IgD-negative memory B cell (primary cell): ENCODE measurements at regions not wholly inside any gene's neighbourhood (a gene's known extent, or its start where the extent isn't known, plus 50 kb on each side); places are given as distances from the start of the nearest gene placed in this dataset.
A peak's percentile ranks its signal among the peaks of the same experiment; 100 is the strongest.

Source experiments
- H3K27ac Mint-ChIP-seq, 3 donors: one replicate each; pipeline ENCODE4 v1.8.0; 2020 to 2022; ENCODE audit warnings: mild to moderate bottlenecking in 3 of 3, mixed read lengths in 3 of 3, moderate library complexity in 1 of 3
- H3K27me3 Mint-ChIP-seq: one replicate; pipeline ENCODE4 v1.8.0; 2021; ENCODE audit warnings: mixed read lengths
- H3K36me3 Mint-ChIP-seq: one replicate; pipeline ENCODE4 v1.8.0; 2020; ENCODE audit warnings: mild to moderate bottlenecking, mixed read lengths
- H3K4me1 Mint-ChIP-seq, 3 donors: one replicate each; pipeline ENCODE4 v1.8.0; 2020 to 2022; ENCODE audit warnings: mixed read lengths in 3 of 3, mild to moderate bottlenecking in 1 of 3
- H3K4me3 Mint-ChIP-seq, 4 donors: one replicate each; pipeline ENCODE4 v1.8.0; 2020 to 2022; ENCODE audit warnings: mild to moderate bottlenecking in 4 of 4, mixed read lengths in 4 of 4, moderate library complexity in 3 of 4
- H3K9me3 Mint-ChIP-seq, 3 donors: one replicate each; pipeline ENCODE4 v1.8.0; 2020 to 2021; ENCODE audit warnings: mixed read lengths in 3 of 3, mild to moderate bottlenecking in 1 of 3

DNA sequence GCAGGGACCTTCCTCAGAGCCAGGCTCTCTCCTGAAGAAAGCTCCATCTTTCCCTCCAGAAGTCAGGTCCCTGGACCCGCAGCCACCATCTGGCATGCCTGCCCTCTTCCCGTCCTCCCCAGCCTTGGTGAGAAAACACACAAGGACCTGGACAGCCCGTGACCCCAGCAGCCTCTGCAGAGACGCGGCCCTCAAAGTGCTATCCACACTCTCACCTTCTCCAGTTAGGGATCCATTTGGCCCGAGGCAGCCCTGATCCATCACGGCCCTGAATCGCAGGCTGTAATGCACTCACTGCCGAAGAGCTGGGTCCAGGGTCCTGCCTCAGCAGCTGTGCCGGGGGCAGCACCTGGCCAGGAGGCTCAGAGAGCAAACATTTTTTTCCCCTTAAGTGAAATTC is 185.1 kb downstream of the OLFM1 start:
- no peaks in the 10 kb centered on the region for H3K9me3 Mint-ChIP-seq
- H3K4me1 Mint-ChIP-seq = peaks cover 0 to 1% (median 0%) of the 10 kb centered on the region in 3 donors
- no peak overlapping the region for H3K27ac Mint-ChIP-seq
- no peaks in the 10 kb centered on the region for H3K36me3 Mint-ChIP-seq
- no peak overlapping the region for H3K4me3 Mint-ChIP-seq
- H3K27me3 Mint-ChIP-seq = peaks cover 13% of the 10 kb centered on the region

- H3K36me3 Mint-ChIP-seq = no peaks in the 10 kb centered on the region
- H3K4me3 Mint-ChIP-seq = no peak overlapping the region
- no peaks in the 10 kb centered on the region for H3K9me3 Mint-ChIP-seq
- peaks cover 13% of the 10 kb centered on the region for H3K27me3 Mint-ChIP-seq
- no peak overlapping the region for H3K27ac Mint-ChIP-seq
- H3K4me1 Mint-ChIP-seq = peaks cover 0 to 1% (median 0%) of the 10 kb centered on the region in 3 donors
These were observed 185.5 kb downstream of the OLFM1 start for GRCh38 chr9:135273008-135273407.

- Mint-ChIP-seq H3K9me3 (no peaks in the 10 kb centered on the region), H3K36me3 (no peaks in the 10 kb centered on the region), H3K4me1 (no peaks in the 10 kb centered on the region), H3K27me3 (peaks cover 16% of the 10 kb centered on the region), H3K4me3 (no peak overlapping the region), H3K27ac (peak overlapping the region in 1 of 3 donors; percentile 39)
These were observed 187.7 kb downstream of the OLFM1 start for GRCh38 chr9:135275163-135275562.

DNA sequence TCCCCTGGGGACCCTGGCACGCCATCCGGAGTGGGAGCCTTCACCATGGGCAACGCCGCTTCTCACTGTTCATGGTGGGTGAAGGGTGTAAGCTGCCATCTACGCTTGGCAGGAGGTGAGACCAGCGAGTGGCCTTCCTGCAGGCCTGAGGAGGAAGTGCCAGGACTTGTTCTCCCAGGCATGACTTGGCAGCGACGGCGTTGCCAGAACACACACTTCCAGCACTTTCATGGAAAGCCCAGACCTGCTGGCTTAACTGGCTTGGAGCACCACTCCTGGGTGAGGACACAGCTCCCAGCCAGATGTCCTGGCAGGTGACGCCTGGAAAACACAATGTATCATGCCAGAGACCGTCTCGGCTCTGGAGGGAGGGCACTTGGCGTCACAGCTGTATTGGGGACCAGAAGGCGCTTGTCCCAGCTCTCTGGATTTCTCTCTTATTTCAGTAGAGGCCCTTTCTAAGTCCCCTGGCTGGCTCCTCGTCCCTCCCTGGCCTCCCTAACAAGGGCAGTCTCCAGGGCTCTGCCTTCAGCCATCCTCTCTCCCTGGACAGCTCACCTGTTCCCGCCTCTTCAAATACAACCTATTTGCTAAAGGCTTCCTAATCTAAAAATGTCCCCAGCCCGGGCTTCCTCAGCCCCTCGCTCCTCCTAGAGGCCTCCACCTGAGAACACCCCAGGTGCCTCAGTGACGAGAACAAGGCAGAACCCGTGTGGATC is 188.3 kb downstream of the OLFM1 start:
- Mint-ChIP-seq H3K4me3 (no peak overlapping the region), H3K27ac (no peak overlapping the region), H3K27me3 (peaks cover 16% of the 10 kb centered on the region), H3K4me1 (no peaks in the 10 kb centered on the region), H3K36me3 (no peaks in the 10 kb centered on the region), H3K9me3 (no peaks in the 10 kb centered on the region)

DNA sequence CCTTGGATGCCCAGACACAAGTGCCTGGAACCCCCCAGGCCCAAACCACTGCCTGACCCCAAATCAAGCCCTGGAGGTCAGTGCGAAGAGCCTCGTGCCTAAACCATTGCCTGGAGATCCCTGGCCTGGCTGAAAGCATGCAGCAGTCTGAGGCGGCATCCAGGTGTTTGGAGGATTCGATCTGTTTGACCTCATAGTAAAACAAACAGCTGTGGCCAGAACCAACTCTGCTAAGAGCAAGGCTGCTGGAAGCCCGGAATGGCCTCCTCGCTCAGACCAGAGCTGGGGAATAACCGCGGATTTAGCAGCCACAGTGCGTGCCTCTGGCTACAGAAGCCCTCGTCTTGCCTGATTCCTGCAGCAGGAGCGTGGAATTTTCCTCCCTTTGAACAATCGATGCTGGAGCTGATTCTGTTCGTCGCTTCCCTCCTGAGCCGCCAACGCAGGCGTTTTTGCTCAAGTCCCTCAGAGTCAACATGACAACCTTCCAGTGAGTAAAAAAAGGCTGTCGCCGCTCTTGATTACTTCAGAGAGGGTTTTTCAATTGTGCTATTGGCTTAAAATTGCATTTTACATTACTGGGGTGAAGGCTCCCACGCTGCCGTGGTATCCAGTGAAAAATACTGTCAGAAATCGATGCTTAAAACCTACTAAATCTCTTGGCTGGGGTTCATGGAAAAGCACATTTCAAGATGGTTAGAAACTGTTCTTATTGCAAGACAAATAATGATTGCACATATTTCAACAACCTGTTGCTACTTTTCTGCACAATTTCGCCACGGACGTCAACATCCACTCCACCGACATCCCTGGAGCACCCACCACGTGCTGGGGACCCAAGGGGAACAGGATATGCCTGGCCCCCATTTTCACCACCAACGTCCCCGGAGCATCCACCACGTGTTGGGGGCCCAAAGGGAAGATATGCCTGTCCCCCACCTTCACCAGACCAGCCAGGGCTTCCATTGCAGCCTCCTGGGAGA is 190.0 kb downstream of the OLFM1 start:
- no peaks in the 10 kb centered on the region for H3K36me3 Mint-ChIP-seq
- H3K4me3 Mint-ChIP-seq = peak overlapping the region in 1 of 4 donors; percentile 28
- H3K27ac Mint-ChIP-seq = no peak overlapping the region
- peaks cover 8% of the 10 kb centered on the region for H3K27me3 Mint-ChIP-seq
- H3K9me3 Mint-ChIP-seq = no peaks in the 10 kb centered on the region
- H3K4me1 Mint-ChIP-seq = no peaks in the 10 kb centered on the region

- H3K36me3 Mint-ChIP-seq = no peaks in the 10 kb centered on the region
- H3K9me3 Mint-ChIP-seq = no peaks in the 10 kb centered on the region
- no peaks in the 10 kb centered on the region for H3K4me1 Mint-ChIP-seq
- H3K27ac Mint-ChIP-seq = no peak overlapping the region
- H3K27me3 Mint-ChIP-seq = peaks cover 8% of the 10 kb centered on the region
- no peak overlapping the region for H3K4me3 Mint-ChIP-seq
These were observed 191.1 kb downstream of the OLFM1 start for GRCh38 chr9:135278586-135278985.

- no peak overlapping the region for H3K4me3 Mint-ChIP-seq
These were observed 191.9 kb downstream of the OLFM1 start for GRCh38 chr9:135279385-135279784.

GRCh38 chr9:135279834-135280393 is 192.4 kb downstream of the OLFM1 start:
- Mint-ChIP-seq H3K36me3 (no peaks in the 10 kb centered on the region), H3K9me3 (no peaks in the 10 kb centered on the region), H3K4me1 (no peaks in the 10 kb centered on the region), H3K27me3 (peaks cover 6% of the 10 kb centered on the region), H3K4me3 (no peak overlapping the region), H3K27ac (no peak overlapping the region)

More at GRCh38 chr9:135279385-135279784, 191.9 kb downstream of the OLFM1 start:
- H3K4me1 Mint-ChIP-seq = no peaks in the 10 kb centered on the region
- H3K27me3 Mint-ChIP-seq = peaks cover 6% of the 10 kb centered on the region
- no peaks in the 10 kb centered on the region for H3K36me3 Mint-ChIP-seq
- H3K9me3 Mint-ChIP-seq = no peaks in the 10 kb centered on the region
- H3K27ac Mint-ChIP-seq = no peak overlapping the region

- H3K4me1 Mint-ChIP-seq = no peaks in the 10 kb centered on the region
- no peak overlapping the region for H3K4me3 Mint-ChIP-seq
- no peaks in the 10 kb centered on the region for H3K9me3 Mint-ChIP-seq
- H3K36me3 Mint-ChIP-seq = no peaks in the 10 kb centered on the region
- no peak overlapping the region for H3K27ac Mint-ChIP-seq
- peaks cover 6% of the 10 kb centered on the region for H3K27me3 Mint-ChIP-seq
These were observed 193.2 kb downstream of the OLFM1 start for GRCh38 chr9:135280666-135281065.

- no peaks in the 10 kb centered on the region for H3K4me1 Mint-ChIP-seq
- H3K36me3 Mint-ChIP-seq = no peaks in the 10 kb centered on the region
- no peaks in the 10 kb centered on the region for H3K9me3 Mint-ChIP-seq
- H3K27ac Mint-ChIP-seq = no peak overlapping the region
- H3K27me3 Mint-ChIP-seq = peaks cover 4% of the 10 kb centered on the region
- no peak overlapping the region for H3K4me3 Mint-ChIP-seq
These were observed 193.7 kb downstream of the OLFM1 start for GRCh38 chr9:135281151-135281550.

- no peaks in the 10 kb centered on the region for H3K9me3 Mint-ChIP-seq
- H3K27ac Mint-ChIP-seq = no peak overlapping the region
These were observed 194.6 kb downstream of the OLFM1 start for GRCh38 chr9:135281791-135282737.

GRCh38 chr9:135282808-135283207 is 195.3 kb downstream of the OLFM1 start:
- H3K27me3 Mint-ChIP-seq = peaks cover 3% of the 10 kb centered on the region
- H3K27ac Mint-ChIP-seq = no peak overlapping the region
- H3K4me3 Mint-ChIP-seq = no peak overlapping the region
- H3K4me1 Mint-ChIP-seq = no peaks in the 10 kb centered on the region
- H3K9me3 Mint-ChIP-seq = no peaks in the 10 kb centered on the region
- no peaks in the 10 kb centered on the region for H3K36me3 Mint-ChIP-seq

More at GRCh38 chr9:135281791-135282737, 194.6 kb downstream of the OLFM1 start:
- Mint-ChIP-seq H3K36me3 (no peaks in the 10 kb centered on the region), H3K4me3 (no peak overlapping the region), H3K4me1 (no peaks in the 10 kb centered on the region), H3K27me3 (peaks cover 3% of the 10 kb centered on the region)

- H3K27me3 Mint-ChIP-seq = no peaks in the 10 kb centered on the region
- no peak overlapping the region for H3K4me3 Mint-ChIP-seq
- no peaks in the 10 kb centered on the region for H3K9me3 Mint-ChIP-seq
- no peak overlapping the region for H3K27ac Mint-ChIP-seq
- no peaks in the 10 kb centered on the region for H3K4me1 Mint-ChIP-seq
- no peaks in the 10 kb centered on the region for H3K36me3 Mint-ChIP-seq
These were observed 195.9 kb upstream of the PPP1R26 start for GRCh38 chr9:135283671-135284070.

DNA sequence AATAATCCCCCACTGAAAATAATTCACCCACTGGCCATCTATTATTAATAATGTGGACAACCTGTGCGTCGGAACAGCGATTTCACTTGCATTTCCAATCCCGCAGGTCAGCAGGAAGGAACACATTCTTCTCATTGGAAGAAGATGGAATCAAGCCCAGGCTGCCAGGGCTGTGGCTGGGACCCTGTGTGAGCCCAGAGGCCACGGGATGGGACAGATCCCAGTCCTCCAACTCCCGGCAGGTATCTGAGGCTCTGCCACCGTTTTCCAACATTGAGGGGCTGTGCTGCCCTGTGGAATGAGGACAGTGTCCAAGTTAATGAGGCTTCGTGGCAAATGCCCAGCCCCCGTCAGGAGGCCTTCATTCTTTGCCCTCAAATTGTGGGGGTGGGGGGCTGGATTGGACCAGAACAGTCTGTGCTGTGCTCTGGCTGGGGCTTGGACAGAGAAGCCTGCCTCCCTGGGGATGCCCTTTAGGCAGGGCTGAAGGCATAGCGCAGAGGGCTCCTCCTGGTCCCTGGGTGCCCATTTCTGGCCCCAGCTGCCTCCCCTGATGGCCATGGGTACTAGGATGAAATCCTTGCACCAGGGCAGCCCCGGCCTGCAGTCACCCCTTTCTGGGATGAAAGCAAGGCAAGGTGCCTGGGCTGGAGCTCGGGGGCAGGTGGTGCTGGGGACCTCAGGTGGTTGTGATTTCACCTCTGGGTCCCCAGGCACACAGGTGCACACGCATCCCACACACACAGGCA is 195.0 kb upstream of the PPP1R26 start:
- H3K4me1 Mint-ChIP-seq = no peaks in the 10 kb centered on the region
- no peak overlapping the region for H3K4me3 Mint-ChIP-seq
- no peaks in the 10 kb centered on the region for H3K27me3 Mint-ChIP-seq
- H3K9me3 Mint-ChIP-seq = no peaks in the 10 kb centered on the region
- no peaks in the 10 kb centered on the region for H3K36me3 Mint-ChIP-seq
- H3K27ac Mint-ChIP-seq = no peak overlapping the region
